SK-N-SH (cell line): ENCODE measurements at regions not wholly inside any gene's neighbourhood (a gene's known extent, or its start where the extent isn't known, plus 50 kb on each side); places are given as distances from the start of the nearest gene placed in this dataset.

Experiments used
- CTCF ChIA-PET: fragments of 300-600, 350-600 bp; formaldehyde crosslinking; extraction: SDS; loops from one replicate; lab custom pipeline; 2021; lab: Yijun Ruan, JAX
- POLR2A ChIA-PET: fragments of 350-600 bp; sonication (Branson Sonifier 250); formaldehyde crosslinking; extraction: SDS; loops from one replicate; lab custom pipeline; 2020; ENCODE audit warnings: antibody characterized with exemption, inconsistent platforms; lab: Yijun Ruan, JAX
- DNase-seq: peaks from one replicate; pipeline ENCODE4 v3.0.0; 2012
- H2AFZ ChIP-seq: fragments of 200-600 bp; sonication (generic); 2 replicates; pipeline ENCODE4 v1.8.1; 2016; ENCODE audit warnings: antibody characterized with exemption, mild to moderate bottlenecking, low read depth
- H3F3A ChIP-seq: fragments of 200-600 bp; sonication (generic); replicated peaks from 2 replicates; pipeline ENCODE3; 2016; ENCODE audit warnings: antibody characterized with exemption, mild to moderate bottlenecking; ENCODE audit not compliant: insufficient read depth
- H3K27ac ChIP-seq, 2 experiments: fragments of 200-500 bp in 1 of 2; fragments of 200-600 bp in 1 of 2; sonication (Bioruptor generic) in 1 of 2; sonication (generic), shearing (Covaris generic) in 1 of 2; 2 replicates each; pipeline versions ENCODE4 v1.5.1 to v1.6.1; 2014 to 2016; ENCODE audit warnings: low read depth in 2 of 2, inconsistent platforms in 1 of 2, low read length in 1 of 2, mild to moderate bottlenecking in 1 of 2, mixed read lengths in 1 of 2
- H3K27me3 ChIP-seq: fragments of 200-600 bp; sonication (generic), shearing (Covaris generic); 2 replicates; pipeline ENCODE4 v1.6.1; 2016; ENCODE audit warnings: mixed run types; ENCODE audit not compliant: insufficient read depth
- H3K36me3 ChIP-seq, 2 experiments: fragments of 200-500 bp in 1 of 2; fragments of 200-600 bp in 1 of 2; sonication (Bioruptor generic) in 1 of 2; sonication (generic) in 1 of 2; replicated peaks in 1 of 2; 2 replicates each; pipeline versions ENCODE3 to v1.5.1; 2014 to 2016; ENCODE audit warnings: low read length in 1 of 2, mild to moderate bottlenecking in 1 of 2; ENCODE audit not compliant: insufficient read depth in 2 of 2, control insufficient read depth in 1 of 2
- H3K4me1 ChIP-seq, 2 experiments: fragments of 200-500 bp in 1 of 2; fragments of 200-600 bp in 1 of 2; sonication (Bioruptor generic) in 1 of 2; sonication (generic), shearing (Covaris generic) in 1 of 2; 2 replicates each; pipeline versions ENCODE4 v1.5.1 to v1.6.1; 2014 to 2016; ENCODE audit warnings: low read depth in 1 of 2, low read length in 1 of 2, mixed run types in 1 of 2; ENCODE audit not compliant: insufficient read depth in 2 of 2, control insufficient read depth in 1 of 2
- H3K4me2 ChIP-seq: fragments of 200-600 bp; sonication (generic), shearing (Covaris generic); 2 replicates; pipeline ENCODE4 v1.6.1; 2017; ENCODE audit warnings: mixed run types
- H3K4me3 ChIP-seq, 2 experiments: fragments of 200-500 bp in 1 of 2; fragments of 200-600 bp in 1 of 2; sonication (Bioruptor generic) in 1 of 2; sonication (generic), shearing (Covaris generic) in 1 of 2; 2 replicates each; pipeline versions ENCODE4 v1.5.1 to v1.8.1; 2014 to 2016; ENCODE audit warnings: low read depth in 2 of 2, inconsistent platforms in 1 of 2, low read length in 1 of 2, mild to moderate bottlenecking in 1 of 2, mixed read lengths in 1 of 2, moderate library complexity in 1 of 2
- H3K79me2 ChIP-seq: fragments of 200-600 bp; sonication (generic); 2 replicates; pipeline ENCODE4 v1.8.1; 2017; ENCODE audit warnings: mild to moderate bottlenecking; ENCODE audit not compliant: insufficient read depth
- H3K9ac ChIP-seq: fragments of 200-600 bp; sonication (generic); 2 replicates; pipeline ENCODE4 v1.6.1; 2017; ENCODE audit warnings: mixed run types
- H3K9me2 ChIP-seq: fragments of 200-600 bp; sonication (generic); 2 replicates; pipeline ENCODE4 v1.6.1; 2017; ENCODE audit warnings: mixed run types
- H3K9me3 ChIP-seq: fragments of 200-600 bp; sonication (generic); 2 replicates; pipeline ENCODE4 v1.6.1; 2017; ENCODE audit warnings: mixed run types, mild to moderate bottlenecking, moderate library complexity
- H4K20me1 ChIP-seq: fragments of 200-600 bp; sonication (generic); 2 replicates; pipeline ENCODE4 v1.6.1; 2017; ENCODE audit warnings: mild to moderate bottlenecking, mixed run types; ENCODE audit not compliant: insufficient read depth
- CTCF ChIP-seq: fragments of 200-600 bp; sonication (generic); IDR thresholded peaks from 2 replicates; pipeline ENCODE4 v1.6.1; 2017; ENCODE audit warnings: antibody characterized with exemption, mild to moderate bottlenecking, moderate library complexity
- EP300 ChIP-seq, 2 experiments: IDR thresholded peaks; 2 replicates each; pipeline versions ENCODE4 v1.4.0 to v1.6.1; 2012; ENCODE audit warnings: borderline replicate concordance in 1 of 2, low read depth in 1 of 2, low read length in 1 of 2
- FOSL2 ChIP-seq: IDR thresholded peaks from 2 replicates; pipeline ENCODE4 v1.4.0; 2012; ENCODE audit warnings: low read depth, mild to moderate bottlenecking, moderate library complexity, borderline replicate concordance
- FOXJ3 ChIP-seq: sonication (generic); formaldehyde crosslinking; IDR thresholded peaks from 2 replicates; pipeline ENCODE4 v1.5.1; 2020; ENCODE audit warnings: mild to moderate bottlenecking, missing genetic modification reagents
- GABPA ChIP-seq: IDR thresholded peaks from 2 replicates; pipeline ENCODE4 v1.4.0; 2012; ENCODE audit warnings: low read depth, mild to moderate bottlenecking
- IRF3 ChIP-seq: fragments of 150-350 bp; IDR thresholded peaks from 2 replicates; pipeline ENCODE4 v1.6.1; 2016; ENCODE audit warnings: mild to moderate bottlenecking, low read depth, low read length
- PBX3 ChIP-seq: IDR thresholded peaks from 2 replicates; pipeline ENCODE4; 2012
- POLR2AphosphoS5 ChIP-seq: IDR thresholded peaks from 2 replicates; pipeline ENCODE4 v1.6.1; 2012; ENCODE audit warnings: low read depth, low read length
- REST ChIP-seq: IDR thresholded peaks from 2 replicates; pipeline ENCODE4 v1.6.1; 2012; ENCODE audit warnings: mild to moderate bottlenecking, low read depth, low read length, moderate library complexity
- USF2 ChIP-seq: fragments of 150-350 bp; IDR thresholded peaks from 2 replicates; pipeline ENCODE4 v1.6.1; 2017; ENCODE audit warnings: antibody characterized with exemption, low read length, low read depth, borderline replicate concordance
- WGBS: methylation state at CpG from one replicate; pipeline ENCODE4 v1.1.6; 2017; ENCODE audit warnings: low lambda C conversion rate; 5-methylcytosine and 5-hydroxymethylcytosine counted together

- Histone ChIP-seq H3K9ac (no peak overlapping the region), H3K9me2 (no peaks in the 10 kb centered on the region), H3K9me3 (no peaks in the 10 kb centered on the region), H3K36me3 (no peaks in the 10 kb centered on the region), H3K27me3 (no peaks in the 10 kb centered on the region), H3K4me2 (no peak overlapping the region), H3K79me2 (no peaks in the 10 kb centered on the region), H2AFZ (no peak overlapping the region), H3K27ac (no peak overlapping the region), H3K4me3 (no peak overlapping the region), H3F3A (no peaks in the 10 kb centered on the region), H4K20me1 (no peaks in the 10 kb centered on the region), H3K4me1 (peaks cover 8 to 90% of the 10 kb centered on the region in 2 experiments; a peak in 3 of 4 replicates)
- DNase-seq = no peak
- CTCF ChIA-PET = interaction anchor here (0.9 to 2.3 kb wide), 7 partner anchors 15 to 458 kb away, joined by 3 to 7 read pairs (median 3); no protein-coding TSS in a partner anchor
- POLR2A ChIA-PET = no interaction called here
- 69% methylated on average over 6 of the region's 11 CpGs for WGBS
- TF ChIP-seq PBX3 = no peak
- no peak for TF ChIP-seq POLR2AphosphoS5
Measured at GRCh38 chr3:127137757-127138536, 55.0 kb upstream of the PRR23E start.

- CTCF ChIA-PET = interaction anchor here (0.7 to 1.6 kb wide), 7 partner anchors 9 to 460 kb away, joined by 3 read pairs; no protein-coding TSS in a partner anchor
- WGBS = 84% methylated on average over 15 of the region's 17 CpGs
- peak; percentile 43 for DNase-seq
Measured at GRCh38 chr3:127139601-127140500, 53.1 kb upstream of the PRR23E start.

More at GRCh38 chr3:127139601-127140500, 53.1 kb upstream of the PRR23E start:
- no peaks in the 10 kb centered on the region for H3K9me3 ChIP-seq
- H4K20me1 ChIP-seq = no peaks in the 10 kb centered on the region
- no peak overlapping the region for H3K4me3 ChIP-seq
- H3K79me2 ChIP-seq = no peaks in the 10 kb centered on the region
- no peaks in the 10 kb centered on the region for H3F3A ChIP-seq
- no peak overlapping the region for H3K9ac ChIP-seq
- H3K27me3 ChIP-seq = no peaks in the 10 kb centered on the region
- H3K4me2 ChIP-seq = no peak overlapping the region
- peaks cover 4 to 74% of the 10 kb centered on the region in 2 experiments; a peak in 3 of 4 replicates for H3K4me1 ChIP-seq
- no peak overlapping the region for H2AFZ ChIP-seq
- POLR2A ChIA-PET = interaction anchor here (0.6 kb wide), 1 partner anchor 14 kb away, joined by 3 read pairs; no protein-coding TSS in a partner anchor
- H3K27ac ChIP-seq = no peak overlapping the region
- H3K9me2 ChIP-seq = no peaks in the 10 kb centered on the region
- TF ChIP-seq EP300 (IDR thresholded peaks at IDR 0.05; ENCODE audit: borderline replicate concordance in 1 of 2, low read depth in 1 of 2, low read length in 1 of 2) = no peak
- TF ChIP-seq REST = no peak
- TF ChIP-seq IRF3 = no peak
- TF ChIP-seq FOXJ3 = no peak
- no peak for TF ChIP-seq CTCF
- no peak for TF ChIP-seq GABPA
- no peak for TF ChIP-seq USF2
- TF ChIP-seq FOSL2 = no peak
- no peaks in the 10 kb centered on the region for H3K36me3 ChIP-seq
